SU-DHL-6 (cell line): ENCODE measurements at regions not wholly inside any gene's neighbourhood (a gene's known extent, or its start where the extent isn't known, plus 50 kb on each side); places are given as distances from the start of the nearest gene placed in this dataset.

Experiments
- EZH2phosphoT487 ChIP-seq: fragments of 200-600 bp; sonication (generic), shearing (Covaris generic); conservative IDR thresholded peaks from 2 replicates; pipeline ENCODE4 v1.6.1; 2018; ENCODE audit warnings: mild to moderate bottlenecking, antibody characterized with exemption, low read length, moderate library complexity, mixed read lengths
- TF ChIP-seq, protein P1 (sequence below): fragments of 200-600 bp; sonication (generic); IDR thresholded peaks from one replicate; pipeline ENCODE4 v1.5.1; 2017; ENCODE audit warnings: antibody characterized with exemption, mild to moderate bottlenecking, low read length, moderate library complexity; ENCODE audit not compliant: insufficient read depth, poor library complexity, severe bottlenecking

- TF ChIP-seq, protein P1, sequence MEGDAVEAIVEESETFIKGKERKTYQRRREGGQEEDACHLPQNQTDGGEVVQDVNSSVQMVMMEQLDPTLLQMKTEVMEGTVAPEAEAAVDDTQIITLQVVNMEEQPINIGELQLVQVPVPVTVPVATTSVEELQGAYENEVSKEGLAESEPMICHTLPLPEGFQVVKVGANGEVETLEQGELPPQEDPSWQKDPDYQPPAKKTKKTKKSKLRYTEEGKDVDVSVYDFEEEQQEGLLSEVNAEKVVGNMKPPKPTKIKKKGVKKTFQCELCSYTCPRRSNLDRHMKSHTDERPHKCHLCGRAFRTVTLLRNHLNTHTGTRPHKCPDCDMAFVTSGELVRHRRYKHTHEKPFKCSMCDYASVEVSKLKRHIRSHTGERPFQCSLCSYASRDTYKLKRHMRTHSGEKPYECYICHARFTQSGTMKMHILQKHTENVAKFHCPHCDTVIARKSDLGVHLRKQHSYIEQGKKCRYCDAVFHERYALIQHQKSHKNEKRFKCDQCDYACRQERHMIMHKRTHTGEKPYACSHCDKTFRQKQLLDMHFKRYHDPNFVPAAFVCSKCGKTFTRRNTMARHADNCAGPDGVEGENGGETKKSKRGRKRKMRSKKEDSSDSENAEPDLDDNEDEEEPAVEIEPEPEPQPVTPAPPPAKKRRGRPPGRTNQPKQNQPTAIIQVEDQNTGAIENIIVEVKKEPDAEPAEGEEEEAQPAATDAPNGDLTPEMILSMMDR, result no peak
- no peak for TF ChIP-seq EZH2phosphoT487
Observed at GRCh38 chr2:49236316-49236715, 82.0 kb upstream of the FSHR start.
